ENCODE measurements at regions not wholly inside any gene's neighbourhood (a gene's known extent, or its start where the extent isn't known, plus 50 kb on each side); places are given as distances from the start of the nearest gene placed in this dataset.

DNA sequence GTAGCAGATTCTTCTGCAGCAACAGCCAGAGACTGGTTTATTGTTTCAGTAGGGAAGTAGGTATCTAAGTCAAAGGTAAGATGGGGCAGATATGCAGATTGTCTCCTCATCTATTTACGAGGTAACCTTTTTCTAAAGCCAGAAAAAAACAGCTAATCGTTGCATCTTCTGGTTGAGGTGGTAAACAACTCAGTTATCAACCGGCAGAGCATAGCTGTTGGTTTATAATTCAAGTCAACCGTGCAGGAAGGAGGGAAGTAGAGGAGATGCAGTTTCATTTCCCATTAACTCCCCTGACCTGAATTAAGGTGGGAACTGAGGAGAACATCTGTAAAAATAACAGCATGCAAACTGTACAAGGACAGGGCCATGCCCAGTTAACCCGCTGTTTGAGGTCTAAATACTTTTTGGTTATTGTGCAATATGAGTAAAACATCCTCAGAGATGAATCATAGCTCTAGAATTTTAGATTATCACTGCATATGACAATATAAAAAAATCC lies 156.5 kb upstream of the ITGB1 start:
- TF ChIP-seq EZH2 (IDR thresholded peaks at IDR 0.05) (no peak), POLR2AphosphoS5 (IDR thresholded peaks at IDR 0.05; ENCODE audit: borderline replicate concordance, low read depth, low read length) (no peak)

All from SK-N-MC (cell line).